HCT116 (cell line): ENCODE measurements at regions not wholly inside any gene's neighbourhood (a gene's known extent, or its start where the extent isn't known, plus 50 kb on each side); places are given as distances from the start of the nearest gene placed in this dataset.

Experiments used
- ATAC-seq: fragments of 200-7000 bp; cut with Tn5 transposase; 2 replicates; pipeline ENCODE4 v1.9.1; 2020; ENCODE audit warnings: mild to moderate bottlenecking, moderate library complexity
- BruUV-seq: library from RNA; stranded (reverse); fragments of 400-500 nt; replicated peaks from 2 replicates; lab custom pipeline; 2021; lab: Mats Ljungman, UMichigan
- CTCF ChIA-PET: fragments of 300-600 bp; sonication (Branson Sonifier 250); formaldehyde crosslinking; loops from one replicate; lab custom pipeline; 2021; ENCODE audit warnings: antibody characterized with exemption; lab: Charles Lee
- POLR2A ChIA-PET: fragments of 300-600, 350-600 bp; sonication (Branson Sonifier 250); formaldehyde crosslinking; loops from one replicate; lab custom pipeline; 2021; ENCODE audit warnings: antibody characterized with exemption; lab: Charles Lee
- RAD21 ChIA-PET, 2 experiments: fragments of 300-600 bp; sonication (Branson Sonifier 250); formaldehyde crosslinking; loops; one replicate each; lab custom pipeline; 2023; ENCODE audit warnings: low total read pairs in 2 of 2; ENCODE audit not compliant: uncharacterized antibody in 2 of 2, unreplicated experiment in 2 of 2, low non-redundant PET in 1 of 2; lab: Charles Lee
- DNase-seq: peaks from one replicate; pipeline ENCODE4 v3.0.0-alpha.2; 2010; ENCODE audit warnings: low read depth, low spot score
- H2AFZ ChIP-seq: fragments of 200-600 bp; shearing (Covaris generic), sonication (generic); 2 replicates; pipeline ENCODE4 v1.6.1; 2017; ENCODE audit warnings: low read depth, mixed run types, mixed read lengths, antibody characterized with exemption, low read length; ENCODE audit not compliant: poor library complexity, severe bottlenecking
- H3K27ac ChIP-seq: 2 replicates; pipeline ENCODE4 v1.5.1; 2012; ENCODE audit warnings: low read depth, low read length
- H3K27me3 ChIP-seq: fragments of 200-600 bp; sonication (generic); 2 replicates; pipeline ENCODE4 v1.6.1; 2016; ENCODE audit warnings: mixed run types, low read length, mixed read lengths; ENCODE audit not compliant: insufficient read depth
- H3K36me3 ChIP-seq, 2 experiments: fragments of 200-500 bp in 1 of 2; fragments of 200-600 bp in 1 of 2; sonication (Bioruptor generic) in 1 of 2; sonication (generic) in 1 of 2; 2 replicates each; pipeline versions ENCODE4 v1.5.1 to v1.6.1; 2014 to 2016; ENCODE audit warnings: low read length in 2 of 2, inconsistent platforms in 1 of 2, mixed read lengths in 1 of 2, mixed run types in 1 of 2; ENCODE audit not compliant: insufficient read depth in 2 of 2, control insufficient read depth in 1 of 2
- H3K4me1 ChIP-seq, 2 experiments: fragments of 200-600 bp in 1 of 2; sonication (generic) in 1 of 2; 2 replicates each; pipeline versions ENCODE4 v1.5.1 to v1.6.1; 2012 to 2017; ENCODE audit warnings: low read length in 2 of 2, inconsistent platforms in 1 of 2, mild to moderate bottlenecking in 1 of 2, mixed read lengths in 1 of 2, mixed run types in 1 of 2, moderate library complexity in 1 of 2; ENCODE audit not compliant: insufficient read depth in 2 of 2, control insufficient read depth in 1 of 2
- H3K4me2 ChIP-seq: fragments of 200-600 bp; sonication (generic); 2 replicates; pipeline ENCODE4 v1.6.1; 2017; ENCODE audit warnings: mixed run types, low read length, mixed read lengths
- H3K4me3 ChIP-seq, 2 experiments: fragments of 200-600 bp in 1 of 2; sonication (generic) in 1 of 2; replicated peaks in 1 of 2; 2 replicates each; pipeline ENCODE4 v1.5.1; 2011 to 2016; ENCODE audit warnings: low read length in 2 of 2, control low read depth in 1 of 2, low read depth in 1 of 2, mild to moderate bottlenecking in 1 of 2, mixed read lengths in 1 of 2, mixed run types in 1 of 2
- H3K79me2 ChIP-seq: fragments of 200-600 bp; sonication (generic); 2 replicates; pipeline ENCODE4 v1.6.1; 2017; ENCODE audit warnings: mild to moderate bottlenecking, mixed run types, low read length, moderate library complexity, mixed read lengths; ENCODE audit not compliant: insufficient read depth
- H3K9ac ChIP-seq: fragments of 200-600 bp; sonication (generic); 2 replicates; pipeline ENCODE4 v1.6.1; 2016; ENCODE audit warnings: low read length, mixed read lengths
- H3K9me2 ChIP-seq: fragments of 200-600 bp; sonication (generic), shearing (Covaris generic); 2 replicates; pipeline ENCODE4 v1.6.1; 2017; ENCODE audit warnings: mixed run types, mild to moderate bottlenecking, moderate library complexity; ENCODE audit not compliant: insufficient read depth
- H3K9me3 ChIP-seq, 2 experiments: fragments of 200-500 bp in 1 of 2; fragments of 200-600 bp in 1 of 2; sonication (Bioruptor generic) in 1 of 2; sonication (generic) in 1 of 2; 2 replicates each; pipeline ENCODE4 v1.6.1; 2014 to 2017; ENCODE audit warnings: low read length in 2 of 2, mixed read lengths in 2 of 2, inconsistent platforms in 1 of 2, low read depth in 1 of 2, mild to moderate bottlenecking in 1 of 2, mixed run types in 1 of 2, moderate library complexity in 1 of 2; ENCODE audit not compliant: control insufficient read depth in 1 of 2, insufficient read depth in 1 of 2
- H4K20me1 ChIP-seq: fragments of 200-600 bp; sonication (generic), shearing (Covaris generic); 2 replicates; pipeline ENCODE4 v1.6.1; 2017; ENCODE audit warnings: mixed run types, mild to moderate bottlenecking, moderate library complexity; ENCODE audit not compliant: insufficient read depth
- CEBPB ChIP-seq: IDR thresholded peaks from 2 replicates; pipeline ENCODE4 v1.6.1; 2012; ENCODE audit warnings: low read depth
- CTCF ChIP-seq, 3 experiments: fragments of 200-600 bp in 1 of 3; sonication (generic) in 1 of 3; IDR thresholded peaks in 2 of 3; conservative IDR thresholded peaks in 1 of 3; 2 replicates each; pipeline ENCODE4 v1.5.1; 2012 to 2017; ENCODE audit warnings: low read depth in 2 of 3, low read length in 2 of 3, antibody characterized with exemption in 1 of 3, borderline replicate concordance in 1 of 3, control low read depth in 1 of 3, mild to moderate bottlenecking in 1 of 3, mixed read lengths in 1 of 3, mixed run types in 1 of 3, moderate library complexity in 1 of 3; ENCODE audit not compliant: insufficient read depth in 1 of 3
- EGR1 ChIP-seq: IDR thresholded peaks from 2 replicates; pipeline ENCODE4 v1.6.1; 2012; ENCODE audit warnings: low read depth
- REST ChIP-seq: IDR thresholded peaks from 2 replicates; pipeline ENCODE4 v1.6.1; 2012; ENCODE audit warnings: low read depth
- SP1 ChIP-seq: IDR thresholded peaks from 2 replicates; pipeline ENCODE4 v1.6.1; 2012; ENCODE audit warnings: low read depth
- TCF7L2 ChIP-seq: IDR thresholded peaks from 2 replicates; pipeline ENCODE4 v1.7.0; 2011; ENCODE audit warnings: borderline replicate concordance, inconsistent platforms; ENCODE audit not compliant: insufficient read depth, insufficient read length; ENCODE audit errors: extremely low read depth
- ZFX ChIP-seq: fragments of 450-650 bp; IDR thresholded peaks from 2 replicates; pipeline ENCODE4 v1.6.1; 2017
- ZNF274 ChIP-seq: fragments of 200-500 bp; sonication (Bioruptor generic); IDR thresholded peaks from 2 replicates; pipeline ENCODE4 v1.6.1; 2014; ENCODE audit warnings: mild to moderate bottlenecking, low read depth, low read length, inconsistent platforms
- intact Hi-C: fragments of 100-400 bp; cut with micrococcal nuclease; formaldehyde crosslinking; loops from 2 replicates; pipeline ENCODE4 v1.10.0; 2022

GRCh38 chr5:112068593-112068992 is 311.6 kb upstream of the NREP start:
- intact Hi-C loops = no loop called here
- Histone ChIP-seq H3K9me2 (no peaks in the 10 kb centered on the region), H3K9me3 (no peaks in the 10 kb centered on the region)

More at GRCh38 chr5:112068593-112068992, 311.6 kb upstream of the NREP start:
- Histone ChIP-seq H3K4me2 (no peak overlapping the region), H3K27ac (no peak overlapping the region), H3K4me3 (no peak overlapping the region), H2AFZ (no peak overlapping the region), H4K20me1 (no peaks in the 10 kb centered on the region), H3K9ac (no peak overlapping the region), H3K79me2 (no peaks in the 10 kb centered on the region), H3K36me3 (no peaks in the 10 kb centered on the region), H3K27me3 (no peaks in the 10 kb centered on the region), H3K4me1 (no peaks in the 10 kb centered on the region)
- BruUV-seq = no TSS peak
- POLR2A ChIA-PET = no interaction called here
- TF ChIP-seq CTCF (IDR thresholded peaks at IDR 0.05 in 2 of 3, conservative IDR thresholded peaks at IDR 0.05 in 1 of 3; ENCODE audit: borderline replicate concordance in 1 of 3, insufficient read depth in 1 of 3, low read depth in 2 of 3, low read length in 2 of 3) (no peak), TCF7L2 (no peak), ZNF274 (no peak), ZFX (no peak), REST (no peak), SP1 (no peak), EGR1 (no peak), CEBPB (no peak)
- DNase-seq (no peak), ATAC-seq (no peak)
- RAD21 ChIA-PET = no interaction called here
- CTCF ChIA-PET = no interaction called here
